GM12878 (cell line): ENCODE measurements at regions not wholly inside any gene's neighbourhood (a gene's known extent, or its start where the extent isn't known, plus 50 kb on each side); places are given as distances from the start of the nearest gene placed in this dataset.

Experiments
- ATAC-seq: fragments of 200-7000 bp; cut with Tn5 transposase; 3 replicates; pipeline ENCODE4 v1.9.1; 2020; ENCODE audit warnings: mild to moderate bottlenecking, moderate library complexity
- BruUV-seq: library from RNA; stranded (reverse); fragments of 400-500 nt; replicated peaks from 2 replicates; lab custom pipeline; 2021; lab: Mats Ljungman, UMichigan
- CTCF ChIA-PET: fragments of 300-600 bp; sonication (Branson Sonifier 250); formaldehyde crosslinking; extraction: SDS; loops from one replicate; lab custom pipeline; 2021; ENCODE audit warnings: inconsistent platforms; lab: Yijun Ruan, JAX
- POLR2A ChIA-PET: fragments of 350-600 bp; formaldehyde crosslinking; extraction: SDS; loops from one replicate; lab custom pipeline; 2021; ENCODE audit warnings: inconsistent platforms; lab: Charles Lee
- RAD21 ChIA-PET: fragments of 300-600 bp; sonication (Branson Sonifier 250); formaldehyde crosslinking; loops from one replicate; lab custom pipeline; 2023; ENCODE audit warnings: antibody characterized with exemption; ENCODE audit not compliant: unreplicated experiment; lab: Charles Lee
- SMC1A ChIA-PET: fragments of 300-600 bp; sonication (Branson Sonifier 250); formaldehyde crosslinking; loops from one replicate; lab custom pipeline; 2023; ENCODE audit not compliant: unreplicated experiment, uncharacterized antibody; lab: Charles Lee
- DNase-seq: peaks from one replicate; pipeline ENCODE4 v3.0.0-alpha.2; 2011; ENCODE audit warnings: low read depth, low spot score
- FAIRE-seq: peaks from 3 replicates; lab custom pipeline; 2011; peaks lifted over from hg19 to GRCh38; lab: Jason Lieb, UNC
- H2AFZ ChIP-seq: 2 replicates; pipeline ENCODE4 v1.6.0; 2011; ENCODE audit warnings: low read depth, low read length, control low read depth; ENCODE audit not compliant: control insufficient read depth
- H3K27ac ChIP-seq: 2 replicates; pipeline ENCODE4 v1.5.1; 2011; ENCODE audit warnings: control low read depth; ENCODE audit not compliant: control insufficient read depth, insufficient read depth
- H3K27me3 ChIP-seq, 2 experiments: replicated peaks in 1 of 2; 2 replicates each; pipeline versions ENCODE4 v1.6.0 to v1.6.1; 2011; ENCODE audit warnings: low read length in 1 of 2; ENCODE audit not compliant: control insufficient read depth in 2 of 2, insufficient read depth in 2 of 2
- H3K36me3 ChIP-seq, 2 experiments: 2 replicates each; pipeline ENCODE4 v1.5.1; 2011; ENCODE audit warnings: low read length in 1 of 2; ENCODE audit not compliant: control insufficient read depth in 2 of 2, insufficient read depth in 2 of 2
- H3K4me1 ChIP-seq: 2 replicates; pipeline ENCODE4 v1.6.1; 2011; ENCODE audit warnings: mild to moderate bottlenecking, low read length, moderate library complexity, mixed read lengths; ENCODE audit not compliant: control insufficient read depth, insufficient read depth
- H3K4me2 ChIP-seq: 2 replicates; pipeline ENCODE4 v1.6.0; 2011; ENCODE audit warnings: control low read depth; ENCODE audit not compliant: control insufficient read depth, insufficient read depth
- H3K4me3 ChIP-seq: fragments of 200-600 bp; sonication (generic); 2 replicates; pipeline ENCODE4 v1.5.1; 2016
- H3K79me2 ChIP-seq: 2 replicates; pipeline ENCODE4 v1.6.0; 2011; ENCODE audit warnings: low read length; ENCODE audit not compliant: control insufficient read depth, insufficient read depth
- H3K9ac ChIP-seq: 2 replicates; pipeline ENCODE4 v1.8.0; 2011; ENCODE audit warnings: low read length, control low read depth, mixed read lengths; ENCODE audit not compliant: control insufficient read depth, insufficient read depth
- H3K9me3 ChIP-seq: replicated peaks from 3 replicates; pipeline ENCODE4 v1.5.1; 2011; ENCODE audit warnings: mild to moderate bottlenecking, low read length; ENCODE audit not compliant: control insufficient read depth, insufficient read depth
- H4K20me1 ChIP-seq: 2 replicates; pipeline ENCODE4 v1.6.0; 2011; ENCODE audit not compliant: control insufficient read depth, insufficient read depth
- BCLAF1 ChIP-seq: fragments of 450-650 bp; IDR thresholded peaks from 2 replicates; pipeline ENCODE4 v1.6.1; 2017; ENCODE audit warnings: antibody characterized with exemption, mild to moderate bottlenecking, moderate library complexity
- BHLHE40 ChIP-seq, 2 experiments: fragments of 450-650 bp in 1 of 2; IDR thresholded peaks; 2 replicates each; pipeline ENCODE4 v1.6.1; 2011 to 2017; ENCODE audit warnings: low read depth in 2 of 2, borderline replicate concordance in 1 of 2, improper control_type of control experiment in 1 of 2, low read length in 1 of 2, mild to moderate bottlenecking in 1 of 2
- CREB1 ChIP-seq: IDR thresholded peaks from 2 replicates; pipeline ENCODE4 v1.6.1; 2012; ENCODE audit warnings: low read depth, mild to moderate bottlenecking, inconsistent platforms
- DPF2 ChIP-seq: fragments of 450-650 bp; IDR thresholded peaks from 2 replicates; pipeline ENCODE4 v1.6.1; 2017; ENCODE audit warnings: mild to moderate bottlenecking
- ESRRA ChIP-seq: IDR thresholded peaks from 2 replicates; pipeline ENCODE4 v1.6.1; 2012; ENCODE audit warnings: mild to moderate bottlenecking, low read length, improper control_type of control experiment
- FOS ChIP-seq: IDR thresholded peaks from 3 replicates; pipeline ENCODE4 v1.6.1; 2011; ENCODE audit warnings: borderline replicate concordance; ENCODE audit not compliant: insufficient read length; ENCODE audit errors: extremely low read depth
- HDAC6 ChIP-seq: fragments of 200-600 bp; sonication (generic); IDR thresholded peaks from one replicate; pipeline ENCODE4 v1.8.0; 2017; ENCODE audit warnings: antibody characterized with exemption; ENCODE audit not compliant: unreplicated experiment
- KDM1A ChIP-seq: fragments of 200-600 bp; sonication (generic); IDR thresholded peaks from 2 replicates; pipeline ENCODE4 v1.6.1; 2016; ENCODE audit warnings: borderline replicate concordance
- MTA3 ChIP-seq: IDR thresholded peaks from 2 replicates; pipeline ENCODE4 v1.6.1; 2012; ENCODE audit warnings: low read length, inconsistent platforms, borderline replicate concordance
- MYB ChIP-seq: fragments of 150-350 bp; IDR thresholded peaks from 2 replicates; pipeline ENCODE4 v1.6.1; 2014; ENCODE audit warnings: mild to moderate bottlenecking, low read depth, low read length, borderline replicate concordance
- NFIC ChIP-seq: IDR thresholded peaks from 2 replicates; pipeline ENCODE4 v1.6.1; 2012; ENCODE audit warnings: low read depth, mild to moderate bottlenecking, inconsistent platforms, low read length, moderate library complexity
- NFXL1 ChIP-seq: fragments of 450-650 bp; IDR thresholded peaks from 2 replicates; pipeline ENCODE4 v1.6.1; 2017; ENCODE audit warnings: antibody characterized with exemption, mild to moderate bottlenecking, borderline replicate concordance
- NR2C1 ChIP-seq: fragments of 450-650 bp; IDR thresholded peaks from 2 replicates; pipeline ENCODE4 v1.6.1; 2017; ENCODE audit warnings: antibody characterized with exemption, mild to moderate bottlenecking, moderate library complexity
- POLR2AphosphoS5 ChIP-seq: IDR thresholded peaks from 2 replicates; pipeline ENCODE4 v1.6.1; 2011; ENCODE audit warnings: mild to moderate bottlenecking, low read length, inconsistent platforms
- RELB ChIP-seq: fragments of 450-650 bp; IDR thresholded peaks from 2 replicates; pipeline ENCODE4 v1.6.1; 2017; ENCODE audit warnings: low read depth, mild to moderate bottlenecking, moderate library complexity
- SIX5 ChIP-seq: IDR thresholded peaks from 2 replicates; pipeline ENCODE4 v1.6.1; 2011; ENCODE audit warnings: mild to moderate bottlenecking, low read depth, low read length, moderate library complexity; ENCODE audit not compliant: severe bottlenecking
- STAT3 ChIP-seq: IDR thresholded peaks from 2 replicates; pipeline ENCODE4 v1.6.1; 2011; ENCODE audit warnings: low read depth, low read length, improper control_type of control experiment
- YBX1 ChIP-seq: fragments of 450-650 bp; IDR thresholded peaks from 2 replicates; pipeline ENCODE4 v1.6.1; 2016; ENCODE audit warnings: antibody characterized with exemption
- ZNF274 ChIP-seq: IDR thresholded peaks from one replicate; pipeline ENCODE4 v1.8.0; 2011; ENCODE audit not compliant: insufficient read length, insufficient read depth
- in situ Hi-C: fragments of 300-500 bp; cut with MboI; formaldehyde crosslinking; loops from 9 replicates; pipeline ENCODE4 v1.14.3; 2018; ENCODE audit warnings: mixed read lengths
- intact Hi-C: fragments of 100-400 bp; cut with micrococcal nuclease; formaldehyde crosslinking; loops from one replicate; pipeline ENCODE4 v1.14.2; 2022; ENCODE audit not compliant: unreplicated experiment

GRCh38 chr5:106755066-106755465 is 915.7 kb downstream of the EFNA5 start (continued):
- no peak for TF ChIP-seq RELB
- no peak for TF ChIP-seq KDM1A
- TF ChIP-seq MTA3 = no peak
- TF ChIP-seq, all 136 proteins: peak for 0

- no peak for ATAC-seq
- H3K4me1 ChIP-seq = no peaks in the 10 kb centered on the region
- no peaks in the 10 kb centered on the region for H3K79me2 ChIP-seq
- no peaks in the 10 kb centered on the region for H3K9me3 ChIP-seq
- ChIA-PET SMC1A (interaction anchor here (0.7 to 1.1 kb wide), 3 partner anchors 10 to 1146 kb away, joined by 3 read pairs; no protein-coding TSS in a partner anchor), CTCF (no interaction called here), POLR2A (no interaction called here), RAD21 (no interaction called here)
- H3K9ac ChIP-seq = no peak overlapping the region
- BruUV-seq = no TSS peak
- H3K4me2 ChIP-seq = no peak overlapping the region
- no peak for DNase-seq
- no peak overlapping the region for H3K27ac ChIP-seq
- no peak overlapping the region for H2AFZ ChIP-seq
- no peak overlapping the region for H3K4me3 ChIP-seq
- no peaks in the 10 kb centered on the region for H4K20me1 ChIP-seq
- in situ Hi-C loops = no loop called here
- no peak for TF ChIP-seq MYB
- TF ChIP-seq BHLHE40 (IDR thresholded peaks at IDR 0.05; ENCODE audit: borderline replicate concordance in 1 of 2, low read depth in 2 of 2, low read length in 1 of 2) = no peak
- TF ChIP-seq FOS = no peak
- no peak for TF ChIP-seq NR2C1
- TF ChIP-seq STAT3 = no peak
- no peak for TF ChIP-seq NFIC
- no peak for TF ChIP-seq NFXL1
- no peak for TF ChIP-seq YBX1
- no peak for TF ChIP-seq DPF2
- no peak for TF ChIP-seq SIX5
- no peak for TF ChIP-seq POLR2AphosphoS5
- TF ChIP-seq ZNF274 = no peak
- no peak for TF ChIP-seq HDAC6
- TF ChIP-seq ESRRA = no peak
- no peak for TF ChIP-seq CREB1
- TF ChIP-seq BCLAF1 = no peak
- FAIRE-seq = no peak
- intact Hi-C loops = no loop called here
- no peaks in the 10 kb centered on the region for H3K36me3 ChIP-seq
- H3K27me3 ChIP-seq = no peaks in the 10 kb centered on the region
Measured at GRCh38 chr5:106749826-106750225, 920.9 kb downstream of the EFNA5 start.
